ENCODE measurements at regions not wholly inside any gene's neighbourhood (a gene's known extent, or its start where the extent isn't known, plus 50 kb on each side); places are given as distances from the start of the nearest gene placed in this dataset.
"Not testable (repeated sequence)": the region's sequence is repeated elsewhere in the genome, so short reads cannot be mapped to it uniquely, and the experiment has no call there.

DNA sequence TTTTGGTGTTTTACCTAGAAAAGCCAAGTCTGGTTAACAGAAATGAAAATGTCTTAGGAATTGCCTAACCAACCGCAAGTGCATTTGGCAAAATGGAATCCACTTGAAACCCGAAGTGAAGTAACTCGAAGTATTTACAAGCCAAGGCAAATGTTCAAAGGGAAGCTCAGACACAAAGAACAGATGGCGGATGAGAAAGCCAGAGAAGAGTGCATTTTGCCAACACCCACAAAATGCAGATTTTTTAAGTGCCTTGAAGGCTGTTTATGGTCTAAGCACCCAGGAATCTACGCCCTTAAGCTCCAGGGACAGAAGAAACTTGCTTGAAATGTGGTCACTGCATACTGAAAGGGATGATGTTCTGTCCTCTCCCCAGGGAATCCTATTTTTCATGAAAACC is 70.0 kb upstream of the TBXT start:
- Histone ChIP-seq H3K9me3 (ENCODE audit: control insufficient read depth, low read length) (no peaks in the 10 kb centered on the region), H3K4me1 (ENCODE audit: control insufficient read depth, insufficient read depth, low read length) (no peaks in the 10 kb centered on the region), H3K27me3 (ENCODE audit: control insufficient read depth, insufficient read depth) (no peaks in the 10 kb centered on the region), H3K4me3 (ENCODE audit: low read length) (no peak overlapping the region), H3K27ac (ENCODE audit: low read length) (no peak overlapping the region)
- WGBS = 63% methylated on average over 5 of the region's 5 CpGs
- DNase-seq = no peak
- intact Hi-C loops (cut with DNase I) = no loop called here
- no peak for ATAC-seq

DNA sequence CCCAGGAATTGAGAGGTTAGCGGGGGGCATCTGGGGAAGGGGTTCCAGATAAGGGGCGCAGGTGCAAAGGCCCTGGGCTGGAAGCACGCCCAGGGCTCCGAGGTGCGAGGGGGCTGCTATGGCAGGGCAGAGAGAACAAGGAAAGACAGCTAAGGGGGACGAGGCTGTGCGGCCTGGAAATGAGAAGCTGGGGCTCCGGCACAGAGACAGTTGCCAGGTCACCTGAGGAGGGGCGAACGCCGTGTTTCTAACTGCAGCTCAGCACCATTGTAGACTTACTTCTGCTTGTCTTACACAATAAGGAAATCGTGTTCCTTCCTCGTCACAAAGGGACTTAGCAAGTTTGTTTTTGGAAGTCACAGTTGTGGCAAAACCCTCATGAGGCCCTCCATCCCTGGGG is 68.9 kb upstream of the TBXT start:
- WGBS = 76% methylated on average over 13 of the region's 13 CpGs
- Histone ChIP-seq H3K4me3 (ENCODE audit: low read length) (no peak overlapping the region), H3K9me3 (ENCODE audit: control insufficient read depth, low read length) (no peaks in the 10 kb centered on the region), H3K27ac (ENCODE audit: low read length) (no peak overlapping the region), H3K4me1 (ENCODE audit: control insufficient read depth, insufficient read depth, low read length) (no peaks in the 10 kb centered on the region), H3K27me3 (ENCODE audit: control insufficient read depth, insufficient read depth) (no peaks in the 10 kb centered on the region)
- DNase-seq (no peak), ATAC-seq (no peak)
- intact Hi-C loops (cut with DNase I) = no loop called here

DNA sequence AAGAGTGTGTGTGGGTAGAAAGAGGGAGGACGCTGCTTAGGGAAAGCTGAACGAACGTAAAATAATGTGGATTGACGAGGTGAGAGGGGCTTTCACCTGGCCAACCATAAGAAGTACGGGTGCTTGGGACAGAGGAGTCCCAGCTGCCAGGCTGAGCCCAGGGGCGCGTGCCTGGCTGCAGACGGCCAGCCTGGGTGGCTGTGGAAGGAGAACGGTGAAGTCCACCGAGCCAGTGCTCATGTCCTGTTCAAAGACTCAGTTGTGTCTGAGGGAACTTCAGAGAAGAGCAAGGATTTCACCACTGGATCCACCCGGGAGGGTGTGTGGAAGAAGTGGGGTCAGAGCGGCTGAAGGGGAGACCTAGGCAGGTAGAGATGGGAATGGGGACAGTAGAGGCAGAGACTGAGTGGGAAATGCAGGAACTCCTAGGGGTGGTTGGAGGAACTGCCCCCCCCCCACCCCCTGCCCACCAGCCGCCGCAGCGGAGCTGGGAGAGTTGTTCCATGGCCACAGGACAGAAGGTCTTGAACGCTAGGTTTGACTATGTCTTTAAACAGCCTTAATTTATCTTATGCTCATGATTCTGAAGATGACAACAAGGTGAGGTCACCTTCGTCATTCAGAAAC is 68.1 kb upstream of the TBXT start:
- Histone ChIP-seq H3K9me3 (ENCODE audit: control insufficient read depth, low read length) (no peaks in the 10 kb centered on the region), H3K4me3 (ENCODE audit: low read length) (no peak overlapping the region), H3K27me3 (ENCODE audit: control insufficient read depth, insufficient read depth) (no peaks in the 10 kb centered on the region), H3K4me1 (ENCODE audit: control insufficient read depth, insufficient read depth, low read length) (no peaks in the 10 kb centered on the region), H3K27ac (ENCODE audit: low read length) (no peak overlapping the region)
- WGBS = 84% methylated on average over 17 of the region's 17 CpGs
- intact Hi-C loops (cut with DNase I) = no loop called here
- no peak for DNase-seq
- ATAC-seq = peak in 1 of 2 donors; percentile 14

DNA sequence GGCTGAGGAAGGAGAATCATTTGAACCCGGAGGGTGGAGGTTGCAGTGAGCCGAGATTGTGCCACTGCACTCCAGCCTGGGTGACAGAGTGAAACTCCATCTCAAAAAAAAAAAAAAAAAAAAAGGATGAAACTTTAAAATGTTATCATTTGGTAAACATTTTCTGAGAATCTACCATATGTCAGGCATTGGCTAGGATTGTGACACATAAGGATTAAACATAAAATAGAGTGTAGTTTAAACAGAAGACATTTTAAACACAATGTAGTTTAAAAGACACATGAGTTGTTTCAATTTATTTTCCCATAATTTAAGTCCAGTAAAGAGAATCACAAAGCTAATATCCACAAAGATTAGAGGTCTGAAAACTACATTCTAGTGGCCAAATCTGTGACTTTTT is 63.5 kb upstream of the TBXT start:
- DNase-seq; H3K9me3 ChIP-seq (ENCODE audit: control insufficient read depth, low read length); H3K4me1 ChIP-seq (ENCODE audit: control insufficient read depth, insufficient read depth, low read length); H3K27ac ChIP-seq (ENCODE audit: low read length); ATAC-seq; H3K27me3 ChIP-seq (ENCODE audit: control insufficient read depth, insufficient read depth); H3K4me3 ChIP-seq (ENCODE audit: low read length); intact Hi-C loops (cut with DNase I): not testable (repeated sequence)
- WGBS = 91% methylated on average over 2 of the region's 2 CpGs

DNA sequence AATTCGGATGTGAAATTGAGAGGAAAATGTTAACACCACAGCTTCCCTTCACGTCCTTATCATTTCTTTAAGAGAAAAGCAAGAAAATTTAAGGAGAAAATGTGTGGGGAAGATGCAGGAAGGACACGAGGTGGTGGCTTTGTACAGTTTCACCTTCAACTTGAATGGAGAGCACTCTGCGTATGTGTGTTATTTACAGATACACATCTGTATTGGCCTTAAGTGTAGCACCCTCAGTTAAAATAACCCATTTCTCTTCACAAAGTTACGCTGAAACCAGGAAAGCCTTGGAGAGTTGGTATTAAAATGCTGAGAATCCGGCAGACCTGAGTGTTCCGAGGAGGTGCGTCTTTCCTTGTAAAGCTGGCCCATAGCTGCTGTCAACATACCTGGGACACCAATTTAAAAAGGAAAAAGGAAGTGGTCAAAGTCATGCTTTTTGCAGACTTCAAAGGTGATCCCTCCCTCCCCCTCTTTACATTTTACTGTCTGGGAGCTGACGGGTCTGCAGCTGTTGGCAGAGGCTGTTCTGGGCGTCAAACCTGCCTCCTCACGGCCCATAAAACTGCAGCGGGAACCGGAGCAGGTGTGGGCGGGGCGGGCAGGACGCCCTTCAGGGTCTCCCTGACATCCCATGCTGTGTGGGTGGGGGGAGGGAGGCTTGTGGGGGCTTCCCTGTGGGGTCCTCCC is 61.3 kb upstream of the TBXT start:
- H3K4me1 ChIP-seq (ENCODE audit: control insufficient read depth, insufficient read depth, low read length) = no peaks in the 10 kb centered on the region
- H3K4me3 ChIP-seq (ENCODE audit: low read length) = no peak overlapping the region
- ATAC-seq (no peak), DNase-seq (no peak)
- WGBS = 32% methylated on average over 16 of the region's 16 CpGs
- no peaks in the 10 kb centered on the region for H3K27me3 ChIP-seq (ENCODE audit: control insufficient read depth, insufficient read depth)
- intact Hi-C loops (cut with DNase I) = no loop called here
- no peak overlapping the region for H3K27ac ChIP-seq (ENCODE audit: low read length)
- H3K9me3 ChIP-seq (ENCODE audit: control insufficient read depth, low read length) = no peaks in the 10 kb centered on the region

DNA sequence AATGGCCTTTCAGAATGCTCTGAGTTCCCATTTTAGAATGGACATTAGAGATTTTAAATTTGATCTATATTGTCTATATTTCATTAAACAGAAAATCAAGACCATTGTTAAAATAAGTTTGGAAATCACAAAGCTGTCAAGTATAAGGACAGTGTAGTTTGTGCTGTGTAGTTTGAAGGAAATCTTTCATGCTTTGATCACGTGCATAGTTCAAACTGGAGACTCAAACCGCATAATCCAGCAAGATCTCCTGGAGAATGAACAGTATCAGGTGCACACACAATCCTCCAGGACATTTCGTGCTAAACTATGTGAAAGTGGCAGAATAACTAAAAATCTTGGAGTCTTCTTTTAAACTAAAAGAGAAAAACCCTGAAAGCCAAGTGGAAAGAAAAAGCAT is 60.8 kb upstream of the TBXT start:
- 78% methylated on average over 3 of the region's 3 CpGs for WGBS
- ATAC-seq (no peak), DNase-seq (no peak)
- Histone ChIP-seq H3K4me1 (ENCODE audit: control insufficient read depth, insufficient read depth, low read length) (no peaks in the 10 kb centered on the region), H3K27ac (ENCODE audit: low read length) (no peak overlapping the region), H3K4me3 (ENCODE audit: low read length) (no peak overlapping the region), H3K9me3 (ENCODE audit: control insufficient read depth, low read length) (no peaks in the 10 kb centered on the region), H3K27me3 (ENCODE audit: control insufficient read depth, insufficient read depth) (no peaks in the 10 kb centered on the region)
- intact Hi-C loops (cut with DNase I) = no loop called here

DNA sequence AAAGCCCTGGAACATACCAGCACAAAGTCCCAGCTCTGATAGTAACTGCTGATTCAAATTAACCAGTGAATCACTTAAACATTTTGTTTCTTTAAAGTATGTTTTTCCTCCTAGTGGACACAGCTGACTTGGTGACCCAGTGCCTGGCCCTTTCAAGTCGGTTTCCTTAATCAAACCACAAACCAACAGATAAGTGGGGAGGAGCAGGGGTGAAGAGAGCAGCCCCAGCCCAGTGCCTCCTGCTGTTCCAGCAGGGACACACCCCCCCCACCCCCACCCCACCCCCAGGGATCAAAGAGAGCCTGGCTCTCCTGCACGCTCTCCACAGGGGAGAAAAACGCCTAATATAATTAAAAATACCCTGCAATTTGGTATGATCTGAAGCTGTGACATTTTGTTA is 55.4 kb upstream of the TBXT start:
- Histone ChIP-seq H3K4me1 (ENCODE audit: control insufficient read depth, insufficient read depth, low read length) (no peaks in the 10 kb centered on the region), H3K4me3 (ENCODE audit: low read length) (no peak overlapping the region), H3K27me3 (ENCODE audit: control insufficient read depth, insufficient read depth) (no peaks in the 10 kb centered on the region), H3K9me3 (ENCODE audit: control insufficient read depth, low read length) (no peaks in the 10 kb centered on the region), H3K27ac (ENCODE audit: low read length) (no peak overlapping the region)
- DNase-seq (no peak), ATAC-seq (no peak)
- 24% methylated on average over 3 of the region's 3 CpGs for WGBS
- intact Hi-C loops (cut with DNase I) = no loop called here

DNA sequence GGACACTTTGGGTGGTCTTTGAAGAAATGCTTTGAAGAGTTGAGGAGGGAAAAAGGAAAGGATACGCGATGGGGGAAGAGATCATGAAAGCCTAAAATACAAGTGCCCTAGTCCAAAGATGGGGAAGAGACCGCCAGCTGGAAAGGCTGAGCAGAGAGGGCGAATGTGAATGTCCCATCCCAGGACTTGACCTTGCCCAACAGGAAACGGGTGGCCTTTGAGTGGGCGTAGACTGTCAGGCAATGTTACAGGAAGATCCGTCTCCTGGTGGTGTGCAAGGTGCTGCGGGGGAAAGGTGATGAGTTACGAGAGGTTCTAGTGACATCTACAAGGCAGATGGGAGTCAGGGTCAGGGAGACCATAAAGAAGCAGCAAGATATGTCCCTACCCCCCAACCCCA is 55.0 kb upstream of the TBXT start:
- Histone ChIP-seq H3K9me3 (ENCODE audit: control insufficient read depth, low read length) (no peaks in the 10 kb centered on the region), H3K27ac (ENCODE audit: low read length) (no peak overlapping the region), H3K27me3 (ENCODE audit: control insufficient read depth, insufficient read depth) (no peaks in the 10 kb centered on the region), H3K4me3 (ENCODE audit: low read length) (no peak overlapping the region), H3K4me1 (ENCODE audit: control insufficient read depth, insufficient read depth, low read length) (no peaks in the 10 kb centered on the region)
- no peak for ATAC-seq
- intact Hi-C loops (cut with DNase I) = no loop called here
- 64% methylated on average over 9 of the region's 9 CpGs for WGBS
- DNase-seq = no peak

DNA sequence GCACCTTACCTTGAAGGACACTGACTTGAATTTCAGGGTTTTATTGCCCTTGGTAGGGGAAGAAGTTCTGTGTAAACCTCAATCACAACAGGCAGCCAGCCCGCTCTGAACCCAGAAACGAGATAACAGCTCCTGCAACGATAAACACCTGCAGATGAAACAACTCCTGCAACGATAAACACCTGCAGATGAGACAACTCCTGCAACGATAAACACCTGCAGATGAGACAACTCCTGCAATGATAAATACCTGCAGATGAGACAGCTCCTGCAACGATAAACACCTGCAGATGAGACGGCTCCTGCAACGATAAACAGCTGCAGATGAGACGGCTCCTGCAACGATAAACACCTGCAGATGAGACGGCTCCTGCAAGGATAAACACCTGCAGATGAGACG is 54.0 kb upstream of the TBXT start:
- H3K9me3 ChIP-seq (ENCODE audit: control insufficient read depth, low read length) = no peaks in the 10 kb centered on the region
- no peak overlapping the region for H3K4me3 ChIP-seq (ENCODE audit: low read length)
- no peaks in the 10 kb centered on the region for H3K27me3 ChIP-seq (ENCODE audit: control insufficient read depth, insufficient read depth)
- no peaks in the 10 kb centered on the region for H3K4me1 ChIP-seq (ENCODE audit: control insufficient read depth, insufficient read depth, low read length)
- H3K27ac ChIP-seq (ENCODE audit: low read length) = no peak overlapping the region
- intact Hi-C loops (cut with DNase I) = no loop called here
- 44% methylated on average over 12 of the region's 12 CpGs for WGBS
- ATAC-seq = no peak
- no peak for DNase-seq

DNA sequence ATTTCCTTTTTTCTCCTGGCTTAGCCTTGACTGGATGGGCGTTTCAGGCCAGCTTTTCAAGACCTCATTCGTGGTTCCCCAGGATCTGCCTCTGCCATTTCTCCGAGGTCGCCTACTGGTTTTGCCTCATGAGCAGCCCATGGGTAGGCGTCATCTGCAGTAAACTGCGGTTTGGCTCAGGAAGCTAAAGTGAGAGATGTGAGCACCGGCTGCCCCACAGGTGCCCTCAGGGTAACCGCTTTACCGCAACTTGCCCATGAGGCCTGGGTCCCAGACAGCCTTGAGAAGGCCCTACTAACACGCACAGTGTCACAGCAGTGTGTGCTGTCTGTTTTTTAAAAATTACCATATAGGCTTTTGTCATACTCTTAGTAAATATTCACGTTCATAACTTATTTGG is 53.4 kb upstream of the TBXT start:
- ATAC-seq (no peak), DNase-seq (no peak)
- Histone ChIP-seq H3K27ac (ENCODE audit: low read length) (no peak overlapping the region), H3K9me3 (ENCODE audit: control insufficient read depth, low read length) (no peaks in the 10 kb centered on the region), H3K4me1 (ENCODE audit: control insufficient read depth, insufficient read depth, low read length) (no peaks in the 10 kb centered on the region), H3K27me3 (ENCODE audit: control insufficient read depth, insufficient read depth) (no peaks in the 10 kb centered on the region), H3K4me3 (ENCODE audit: low read length) (no peak overlapping the region)
- intact Hi-C loops (cut with DNase I) = no loop called here
- WGBS = 87% methylated on average over 11 of the region's 11 CpGs
